ENCODE measurements at regions not wholly inside any gene's neighbourhood (a gene's known extent, or its start where the extent isn't known, plus 50 kb on each side); places are given as distances from the start of the nearest gene placed in this dataset.
A peak's percentile ranks its signal among the peaks of the same experiment; 100 is the strongest.

DNA sequence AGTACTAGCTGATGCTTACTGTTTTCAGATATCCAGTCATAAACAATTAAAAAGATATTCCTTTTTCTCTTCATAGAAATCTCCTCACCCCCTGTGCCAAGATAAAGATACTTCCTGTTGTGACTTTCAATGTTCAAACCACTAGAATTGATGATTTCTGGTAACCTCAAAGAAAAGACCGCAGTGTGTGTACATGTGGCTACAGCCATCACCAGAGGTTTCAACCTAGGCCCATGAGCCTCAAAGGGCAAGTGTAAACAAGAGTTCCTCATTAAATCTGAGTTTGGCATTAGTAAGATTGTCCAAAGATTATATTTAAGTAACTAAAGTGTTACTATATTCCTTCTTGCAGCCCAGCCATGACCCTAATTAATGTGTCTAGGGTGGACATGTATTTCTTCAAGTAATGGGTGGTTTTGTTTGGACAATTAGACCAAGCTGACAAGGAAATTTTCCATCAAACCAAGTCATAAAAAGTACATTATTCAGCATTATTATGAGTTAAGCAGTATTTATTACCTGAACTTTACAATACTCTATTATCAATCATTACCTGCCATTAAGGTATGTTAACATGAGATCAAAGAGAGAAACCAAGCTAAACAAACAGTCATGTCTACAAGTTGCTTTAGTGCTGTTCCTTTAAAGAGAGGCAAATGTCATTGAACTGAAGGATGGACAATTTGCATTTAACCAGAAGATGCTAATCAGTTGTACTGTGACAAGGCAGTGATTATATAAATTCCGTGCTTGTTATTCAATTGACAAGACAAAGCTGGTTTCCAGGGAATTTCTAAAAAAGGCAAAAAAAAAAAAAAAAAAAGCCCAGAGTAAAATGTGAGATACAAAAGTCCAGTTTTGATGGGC lies 382.7 kb downstream of the LNPK start:
- DNase-seq: peak in 1 of 2 experiments; percentile 36
- no peaks in the 10 kb centered on the region for H3K27me3 ChIP-seq (replicated peaks; ENCODE audit: control insufficient read depth, insufficient read depth, low read length)
- no peaks in the 10 kb centered on the region for H3K27me3 Mint-ChIP-seq (ENCODE audit: insufficient read depth, unreplicated experiment)
- peaks cover 34% of the 10 kb centered on the region for H3K4me1 Mint-ChIP-seq (ENCODE audit: low read depth, unreplicated experiment)
- peaks cover 23% of the 10 kb centered on the region for H3K4me1 ChIP-seq
- no peaks in the 10 kb centered on the region for H3K9me3 ChIP-seq
- H3K36me3 ChIP-seq (ENCODE audit: control insufficient read depth, insufficient read depth, low read length): no peaks in the 10 kb centered on the region
- TF ChIP-seq, protein P1, sequence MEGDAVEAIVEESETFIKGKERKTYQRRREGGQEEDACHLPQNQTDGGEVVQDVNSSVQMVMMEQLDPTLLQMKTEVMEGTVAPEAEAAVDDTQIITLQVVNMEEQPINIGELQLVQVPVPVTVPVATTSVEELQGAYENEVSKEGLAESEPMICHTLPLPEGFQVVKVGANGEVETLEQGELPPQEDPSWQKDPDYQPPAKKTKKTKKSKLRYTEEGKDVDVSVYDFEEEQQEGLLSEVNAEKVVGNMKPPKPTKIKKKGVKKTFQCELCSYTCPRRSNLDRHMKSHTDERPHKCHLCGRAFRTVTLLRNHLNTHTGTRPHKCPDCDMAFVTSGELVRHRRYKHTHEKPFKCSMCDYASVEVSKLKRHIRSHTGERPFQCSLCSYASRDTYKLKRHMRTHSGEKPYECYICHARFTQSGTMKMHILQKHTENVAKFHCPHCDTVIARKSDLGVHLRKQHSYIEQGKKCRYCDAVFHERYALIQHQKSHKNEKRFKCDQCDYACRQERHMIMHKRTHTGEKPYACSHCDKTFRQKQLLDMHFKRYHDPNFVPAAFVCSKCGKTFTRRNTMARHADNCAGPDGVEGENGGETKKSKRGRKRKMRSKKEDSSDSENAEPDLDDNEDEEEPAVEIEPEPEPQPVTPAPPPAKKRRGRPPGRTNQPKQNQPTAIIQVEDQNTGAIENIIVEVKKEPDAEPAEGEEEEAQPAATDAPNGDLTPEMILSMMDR (IDR thresholded peaks at IDR 0.05; ENCODE audit: insufficient read depth in 1 of 2, low read depth in 1 of 2, low read length in 1 of 2, severe bottlenecking in 1 of 2, unreplicated experiment in 1 of 2): no peak
- intact Hi-C loops (cut with micrococcal nuclease; ENCODE audit: unreplicated experiment): loop anchor here (1.0 kb wide), 2 partner anchors 12 to 13 kb away; no protein-coding TSS in a partner anchor
- CTCF ChIA-PET: interaction anchor here (0.8 to 1.4 kb wide), 4 partner anchors 11 to 154 kb away, joined by 3 to 4 read pairs (median 3); no protein-coding TSS in a partner anchor
- no TSS peak for BruUV-seq (replicated peaks)
- peak overlapping the region; percentile 49 for H3K27ac Mint-ChIP-seq (ENCODE audit: unreplicated experiment)
- no peaks in the 10 kb centered on the region for H3K36me3 Mint-ChIP-seq (ENCODE audit: insufficient read depth, unreplicated experiment)
- POLR2A ChIA-PET: interaction anchor here (1.0 to 1.7 kb wide), 2 partner anchors 11 to 13 kb away, joined by 4 to 8 read pairs; no protein-coding TSS in a partner anchor
- peak overlapping the region; percentile 20 for H3K4me3 Mint-ChIP-seq (ENCODE audit: unreplicated experiment)
- H3K9me3 Mint-ChIP-seq (ENCODE audit: unreplicated experiment): no peaks in the 10 kb centered on the region
- no peak overlapping the region for H3K4me3 ChIP-seq (ENCODE audit: low read depth, low read length)

DNA sequence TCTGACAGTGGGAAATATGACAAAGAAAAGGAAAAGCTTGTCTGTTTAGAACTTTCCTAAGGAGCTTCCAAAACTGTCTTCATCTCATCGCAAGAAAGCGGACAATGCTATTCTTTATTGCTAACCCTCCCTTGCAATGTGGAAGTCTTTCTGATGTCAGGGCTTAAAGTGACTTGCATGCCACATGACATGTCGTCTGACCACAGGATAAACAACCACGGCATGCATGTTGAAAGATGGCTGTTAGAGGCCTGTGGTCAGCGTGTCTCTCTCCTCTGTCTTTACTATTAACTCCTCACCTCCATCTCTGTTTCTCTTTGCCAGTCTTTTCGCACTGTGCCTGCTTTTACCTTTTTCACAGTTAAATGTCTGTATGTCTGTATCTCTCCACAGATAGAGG lies 389.8 kb downstream of the LNPK start:
- Mint-ChIP-seq H3K4me3 (ENCODE audit: unreplicated experiment) (no peak overlapping the region), H3K9me3 (ENCODE audit: unreplicated experiment) (no peaks in the 10 kb centered on the region), H3K27ac (ENCODE audit: unreplicated experiment) (no peak overlapping the region), H3K27me3 (ENCODE audit: insufficient read depth, unreplicated experiment) (no peaks in the 10 kb centered on the region), H3K4me1 (ENCODE audit: low read depth, unreplicated experiment) (peaks cover 5% of the 10 kb centered on the region), H3K36me3 (ENCODE audit: insufficient read depth, unreplicated experiment) (no peaks in the 10 kb centered on the region)
- no peak for DNase-seq
- H3K4me3 ChIP-seq (ENCODE audit: low read depth, low read length): no peak overlapping the region
- no TSS peak for BruUV-seq (replicated peaks)
- no peaks in the 10 kb centered on the region for H3K9me3 ChIP-seq
- intact Hi-C loops (cut with micrococcal nuclease; ENCODE audit: unreplicated experiment): no loop called here
- no peaks in the 10 kb centered on the region for H3K36me3 ChIP-seq (ENCODE audit: control insufficient read depth, insufficient read depth, low read length)
- no peaks in the 10 kb centered on the region for H3K4me1 ChIP-seq
- TF ChIP-seq, protein P1 (IDR thresholded peaks at IDR 0.05; ENCODE audit: insufficient read depth in 1 of 2, low read depth in 1 of 2, low read length in 1 of 2, severe bottlenecking in 1 of 2, unreplicated experiment in 1 of 2): no peak
- POLR2A ChIA-PET: no interaction called here
- H3K27me3 ChIP-seq (replicated peaks; ENCODE audit: control insufficient read depth, insufficient read depth, low read length): no peaks in the 10 kb centered on the region
- CTCF ChIA-PET: no interaction called here

DNA sequence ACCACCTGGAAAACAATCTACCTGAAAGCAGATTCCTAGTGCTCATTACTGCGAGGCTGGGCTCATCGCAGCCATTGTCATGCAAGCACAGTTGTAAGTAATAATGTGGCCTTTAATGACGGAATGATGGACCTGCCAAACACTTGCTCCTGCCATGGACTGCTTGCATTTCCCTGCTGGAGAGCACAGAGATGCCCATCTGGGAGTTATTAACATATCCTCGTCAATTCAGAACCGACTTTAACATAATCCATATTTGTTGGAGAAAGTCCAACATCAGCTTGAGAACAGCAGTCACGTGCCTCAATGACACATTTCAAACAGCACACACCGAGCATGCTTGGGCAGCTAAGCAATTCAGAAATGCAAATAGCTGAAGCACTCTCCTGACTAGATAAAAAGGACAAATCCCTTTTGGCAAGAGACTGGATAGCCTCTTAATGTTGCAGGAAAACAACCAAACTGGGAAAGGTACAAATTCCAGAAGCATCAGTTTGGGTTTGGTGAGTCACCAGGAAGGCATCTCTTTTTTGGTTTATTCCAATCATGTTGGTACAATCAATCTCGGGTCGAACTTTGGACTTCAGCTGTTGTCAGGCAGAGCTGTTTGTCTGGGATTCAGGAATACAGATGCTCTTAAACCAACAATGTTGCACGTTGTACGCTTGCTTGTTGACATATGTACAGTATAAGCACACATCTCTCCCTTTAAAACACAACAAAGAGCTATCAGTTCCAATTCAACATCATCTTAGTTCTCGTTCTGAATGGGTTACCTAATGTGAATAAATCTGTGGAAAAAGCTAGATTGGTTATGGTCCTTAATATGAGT lies 395.8 kb downstream of the LNPK start:
- no peaks in the 10 kb centered on the region for H3K36me3 ChIP-seq (ENCODE audit: control insufficient read depth, insufficient read depth, low read length)
- H3K27me3 Mint-ChIP-seq (ENCODE audit: insufficient read depth, unreplicated experiment): no peaks in the 10 kb centered on the region
- no peaks in the 10 kb centered on the region for H3K36me3 Mint-ChIP-seq (ENCODE audit: insufficient read depth, unreplicated experiment)
- H3K27ac Mint-ChIP-seq (ENCODE audit: unreplicated experiment): peak overlapping the region; percentile 49
- TF ChIP-seq, protein P1 (IDR thresholded peaks at IDR 0.05; ENCODE audit: insufficient read depth in 1 of 2, low read depth in 1 of 2, low read length in 1 of 2, severe bottlenecking in 1 of 2, unreplicated experiment in 1 of 2): no peak
- ChIA-PET POLR2A (interaction anchor here (1.0 kb wide), 1 partner anchor 14 kb away, joined by 8 read pairs; no protein-coding TSS in a partner anchor), CTCF (interaction anchor here (1.4 to 1.5 kb wide), 2 partner anchors 12 to 14 kb away, joined by 3 to 4 read pairs; no protein-coding TSS in a partner anchor)
- peak overlapping the region; percentile 52 for H3K4me3 Mint-ChIP-seq (ENCODE audit: unreplicated experiment)
- H3K4me1 Mint-ChIP-seq (ENCODE audit: low read depth, unreplicated experiment): peaks cover 24% of the 10 kb centered on the region
- peaks cover 24% of the 10 kb centered on the region for H3K4me1 ChIP-seq
- H3K9me3 ChIP-seq: no peaks in the 10 kb centered on the region
- no TSS peak for BruUV-seq (replicated peaks)
- H3K4me3 ChIP-seq (ENCODE audit: low read depth, low read length): no peak overlapping the region
- intact Hi-C loops (cut with micrococcal nuclease; ENCODE audit: unreplicated experiment): loop anchor here (1.0 to 10.0 kb wide), 3 partner anchors 12 to 489 kb away; partner anchors contain the start of genes HOXD12 and HOXD13
- DNase-seq: peak; percentile 63 to 65
- H3K27me3 ChIP-seq (replicated peaks; ENCODE audit: control insufficient read depth, insufficient read depth, low read length): no peaks in the 10 kb centered on the region
- H3K9me3 Mint-ChIP-seq (ENCODE audit: unreplicated experiment): no peaks in the 10 kb centered on the region

Data from Caco-2 (cell line).